ENCODE measurements at regions not wholly inside any gene's neighbourhood (a gene's known extent, or its start where the extent isn't known, plus 50 kb on each side); places are given as distances from the start of the nearest gene placed in this dataset.
"Not testable (repeated sequence)": the region's sequence is repeated elsewhere in the genome, so short reads cannot be mapped to it uniquely, and the experiment has no call there.

DNA sequence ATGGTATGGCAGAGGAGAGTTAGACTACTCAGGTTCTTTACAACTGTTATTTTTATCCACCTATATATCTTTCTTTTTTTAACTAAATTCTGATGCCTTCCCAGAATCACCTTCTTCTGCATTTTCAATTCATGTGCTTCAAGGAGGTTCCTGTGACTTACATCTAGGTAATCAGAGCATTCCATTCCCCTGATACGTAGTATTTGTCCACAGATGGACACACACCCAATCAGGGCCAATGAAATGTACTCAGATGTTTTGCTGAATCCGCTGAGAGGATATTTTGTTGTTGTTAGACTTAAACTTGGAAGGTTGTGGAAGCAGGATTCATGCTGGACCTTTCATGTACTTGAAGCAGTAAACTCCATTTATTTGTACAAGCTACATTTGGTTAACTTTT lies 159.4 kb upstream of the FER start:
- no peak for DNase-seq (ENCODE audit: low read depth)

DNA sequence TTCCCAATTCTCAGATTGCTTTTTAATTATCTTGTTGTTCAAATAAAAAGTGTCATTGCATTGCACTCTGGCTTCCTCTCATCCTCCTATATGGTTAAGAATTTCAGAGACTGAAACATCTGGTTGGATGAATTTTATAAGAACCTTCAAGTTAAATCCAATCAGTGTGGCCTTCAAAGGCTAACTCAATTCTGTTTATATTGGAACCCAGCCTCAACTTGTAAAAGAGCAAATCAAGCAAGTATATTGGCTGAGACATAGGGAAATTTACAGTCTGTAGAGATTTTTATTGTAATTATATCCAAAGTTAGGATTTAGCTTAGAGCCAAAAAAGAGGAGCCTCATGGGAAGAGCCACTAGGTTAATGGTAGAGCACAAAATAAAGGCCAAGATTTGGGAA lies 159.9 kb upstream of the FER start:
- DNase-seq (ENCODE audit: low read depth), result no peak

DNA sequence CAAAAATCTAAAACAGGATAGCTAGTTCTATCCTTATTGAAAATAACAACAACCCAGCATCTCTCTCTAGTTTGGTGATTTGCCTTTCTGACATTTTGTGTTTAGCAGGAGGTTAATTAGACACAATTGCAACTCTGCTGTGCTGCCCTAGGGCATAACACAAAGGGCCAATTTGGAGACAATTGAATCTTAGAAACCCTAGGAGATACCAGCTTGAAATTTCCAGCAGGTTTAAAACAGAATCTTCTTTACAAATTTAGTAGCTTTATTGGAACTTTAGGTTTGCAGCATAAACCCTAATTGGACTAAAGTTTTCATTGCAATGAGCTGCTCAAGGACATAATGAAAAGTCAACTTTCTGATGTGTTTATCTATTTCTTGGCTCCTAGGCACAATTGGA lies 166.7 kb upstream of the FER start:
- no peak for DNase-seq (ENCODE audit: low read depth)

DNA sequence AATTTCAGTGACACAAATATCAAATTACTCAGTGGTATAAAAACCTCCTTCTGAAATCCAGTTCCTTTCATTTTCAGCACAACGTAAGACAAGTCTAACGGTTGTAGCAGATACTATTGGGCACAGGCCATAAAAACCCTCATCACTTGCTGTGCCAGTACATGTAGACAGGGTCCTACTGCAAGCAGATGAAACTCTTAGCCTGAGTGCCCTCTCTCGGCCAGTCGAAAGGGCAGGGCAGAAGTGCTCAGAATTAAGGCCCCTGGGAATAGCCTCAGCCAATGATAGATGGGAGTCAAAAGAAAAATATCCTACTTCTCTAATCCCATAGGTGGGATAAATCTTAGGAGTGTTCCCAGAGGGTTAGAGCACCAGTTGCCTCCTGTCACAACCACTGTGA lies 168.5 kb upstream of the FER start:
- DNase-seq (ENCODE audit: low read depth), result no peak

DNA sequence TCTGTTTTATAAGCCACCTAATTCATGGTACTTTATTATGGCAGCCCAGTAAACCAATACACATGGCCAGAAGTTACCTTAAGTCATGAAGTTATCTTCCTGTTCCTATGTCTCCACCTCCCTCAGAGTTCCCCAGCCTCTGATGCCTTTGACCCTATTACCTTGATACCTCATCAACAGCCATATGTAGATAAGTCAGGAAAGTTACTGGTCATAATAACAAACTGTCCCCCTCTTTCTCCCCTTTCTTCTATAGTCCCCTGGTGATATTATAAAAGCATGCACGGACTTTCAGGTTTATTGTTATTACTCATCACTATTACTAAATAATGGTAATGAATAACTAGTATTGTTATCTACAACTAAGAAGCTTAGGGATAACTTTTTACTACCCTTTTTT lies 168.9 kb upstream of the FER start:
- no peak for DNase-seq (ENCODE audit: low read depth)

DNA sequence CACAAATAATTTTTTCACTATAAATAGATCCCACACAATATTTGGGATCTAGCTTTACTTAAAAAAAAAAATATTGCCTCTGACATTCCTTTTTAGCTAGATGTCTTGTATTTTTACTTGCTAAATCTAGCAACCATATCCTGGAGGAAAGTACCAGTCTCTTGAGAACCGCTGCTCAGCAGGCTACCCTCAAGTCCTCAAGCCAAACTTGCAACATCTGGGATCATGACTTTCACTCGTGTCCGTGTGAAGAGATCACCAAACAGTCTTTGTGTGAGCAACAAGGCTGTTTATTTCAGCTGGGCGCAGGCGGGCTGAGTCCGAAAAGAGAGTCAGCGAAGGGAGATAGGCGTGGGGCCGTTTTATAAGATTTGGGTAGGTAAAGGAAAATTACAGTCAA lies 180.3 kb upstream of the FER start:
- no peak for DNase-seq (ENCODE audit: low read depth)

DNA sequence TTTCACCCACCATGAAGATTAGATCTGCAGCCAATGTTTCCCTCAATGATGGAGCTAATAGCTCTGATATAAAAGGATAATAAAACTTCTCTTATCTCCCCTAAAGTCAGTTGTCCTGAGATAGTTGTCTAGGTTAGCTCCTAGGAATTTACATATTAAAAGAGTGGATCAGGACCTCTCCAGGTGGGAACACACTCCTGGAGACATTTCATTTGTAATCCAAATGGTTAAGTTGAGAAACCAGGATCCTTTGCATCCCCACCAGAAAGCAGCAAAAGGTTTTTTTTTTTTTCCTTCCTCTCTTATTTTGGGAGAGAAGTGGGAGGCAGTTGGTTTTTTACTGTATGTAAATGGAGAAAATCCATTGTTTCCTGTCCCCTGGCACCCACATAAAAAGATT lies 182.5 kb upstream of the FBXL17 start:
- no peak for DNase-seq (ENCODE audit: low read depth)

DNA sequence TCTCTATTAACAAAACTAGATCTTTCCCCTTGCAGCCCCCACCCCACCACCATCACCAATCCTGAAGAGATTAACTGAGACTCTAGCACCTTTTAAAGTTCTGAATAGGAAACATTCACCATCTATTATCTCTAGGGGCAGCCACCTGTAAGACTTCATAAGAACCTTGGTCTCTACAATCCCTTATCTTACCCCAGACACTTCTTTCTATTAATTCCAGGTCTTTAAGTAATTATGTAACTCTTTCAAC lies 180.2 kb upstream of the FBXL17 start:
- DNase-seq (ENCODE audit: low read depth), result no peak

DNA sequence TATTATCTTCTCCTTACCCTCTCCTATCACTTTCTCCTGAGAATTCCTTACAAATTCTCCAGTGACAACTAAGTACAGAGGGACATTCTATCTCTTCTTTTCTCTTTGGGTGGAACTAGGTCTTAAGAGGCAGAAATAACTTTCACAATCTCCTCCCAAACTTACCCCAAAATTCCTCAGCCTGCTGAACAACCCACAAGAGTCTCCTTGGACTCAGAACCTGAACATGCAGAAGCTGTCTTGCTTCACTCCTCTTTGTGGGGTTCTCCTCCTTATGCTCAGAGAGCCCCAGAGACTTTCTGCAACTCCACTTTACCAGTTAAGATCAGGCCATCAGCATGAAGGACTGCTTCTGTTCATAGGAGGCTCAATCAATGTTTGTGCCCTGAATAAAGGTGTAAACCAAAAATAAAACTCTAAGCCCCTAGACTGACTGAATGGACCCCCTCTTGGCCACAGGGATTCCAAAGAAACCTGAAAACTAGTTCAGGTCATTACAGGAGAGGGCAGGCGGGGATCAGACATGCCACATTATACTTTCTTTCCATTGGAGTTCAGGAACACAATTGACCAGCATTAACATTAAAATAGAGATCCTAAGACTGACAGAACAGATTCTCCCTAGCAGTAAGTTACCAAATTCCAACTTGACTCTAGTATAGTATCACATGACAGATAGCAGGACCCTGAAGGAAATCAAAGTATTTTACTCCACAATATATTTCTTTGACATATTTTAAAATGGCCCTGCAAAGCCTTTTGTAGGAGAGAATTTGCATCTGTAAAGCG lies 179.7 kb upstream of the FBXL17 start:
- DNase-seq (ENCODE audit: low read depth), result no peak

DNA sequence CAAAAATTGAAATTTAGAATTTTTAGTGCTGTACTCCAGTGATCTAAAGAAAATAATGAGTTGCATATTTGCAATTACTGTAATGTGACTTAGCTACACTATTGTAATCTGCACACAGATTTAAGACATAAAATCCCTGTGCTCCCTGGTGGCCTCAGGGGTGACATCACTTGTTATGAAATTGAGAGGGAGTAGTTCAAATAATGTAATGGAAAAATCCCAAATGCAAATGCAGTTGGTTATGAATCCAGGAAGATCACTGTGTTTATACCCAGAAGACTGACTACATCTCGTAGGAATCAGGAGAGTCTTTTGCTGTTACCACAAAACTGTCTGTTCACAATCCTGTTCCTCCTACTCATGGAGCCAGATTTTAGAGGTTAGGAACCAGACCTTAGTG lies 178.7 kb upstream of the FBXL17 start:
- peak; percentile 74 for DNase-seq (ENCODE audit: low read depth)

DNA sequence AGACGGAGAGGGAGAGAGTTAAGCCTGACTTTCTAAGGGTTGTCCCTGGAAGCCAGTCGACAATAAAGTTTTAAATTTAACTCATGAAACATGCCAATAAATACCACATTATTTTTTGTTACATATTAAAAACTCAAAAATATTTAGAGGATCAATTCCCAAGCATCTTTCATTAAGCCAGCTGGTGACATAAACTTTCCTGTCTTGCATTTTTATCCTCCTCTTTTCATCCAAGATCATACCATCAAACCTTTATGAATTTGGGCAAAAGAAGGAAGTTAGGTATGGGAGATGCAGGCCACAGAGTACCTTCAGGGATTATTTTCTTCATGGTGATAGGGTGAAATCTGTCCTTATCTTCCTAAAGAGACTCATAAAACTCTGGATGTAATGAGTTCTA lies 178.3 kb upstream of the FBXL17 start:
- no peak for DNase-seq (ENCODE audit: low read depth)

DNA sequence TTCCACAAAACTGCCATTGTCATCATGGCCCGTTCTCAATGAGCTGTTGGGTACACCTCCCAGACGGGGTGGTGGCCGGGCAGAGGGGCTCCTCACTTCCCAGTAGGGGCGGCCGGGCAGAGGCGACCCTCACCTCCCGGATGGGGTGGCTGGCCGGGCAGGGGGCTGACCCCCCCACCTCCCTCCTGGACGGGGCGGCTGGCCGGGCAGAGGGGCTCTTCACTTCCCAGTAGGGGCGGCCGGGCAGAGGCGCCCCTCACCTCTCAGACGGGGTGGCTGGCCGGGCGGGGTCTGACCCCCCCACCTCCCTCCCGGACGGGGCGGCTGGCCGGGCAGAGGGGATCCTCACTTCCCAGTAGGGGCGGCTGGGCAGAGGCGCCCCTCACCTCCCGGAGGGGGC lies 176.9 kb upstream of the FBXL17 start:
- not testable (repeated sequence) for DNase-seq (ENCODE audit: low read depth)

DNA sequence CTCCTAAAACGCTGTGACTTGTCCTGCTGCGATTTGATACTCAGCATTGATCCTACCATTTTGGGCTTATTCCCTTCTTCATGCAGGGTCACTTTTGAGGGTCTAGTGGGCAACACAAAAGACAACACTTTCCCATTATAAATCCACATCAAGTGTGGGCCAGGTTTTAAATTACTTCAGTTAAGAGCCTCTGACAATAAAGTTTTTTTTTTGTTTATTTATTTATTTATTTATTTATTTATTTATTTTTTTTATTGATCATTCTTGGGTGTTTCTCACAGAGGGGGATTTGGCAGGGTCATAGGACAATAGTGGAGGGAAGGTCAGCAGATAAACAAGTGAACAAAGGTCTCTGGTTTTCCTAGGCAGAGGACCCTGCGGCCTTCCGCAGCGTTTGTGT lies 176.2 kb upstream of the FBXL17 start:
- not testable (repeated sequence) for DNase-seq (ENCODE audit: low read depth)

DNA sequence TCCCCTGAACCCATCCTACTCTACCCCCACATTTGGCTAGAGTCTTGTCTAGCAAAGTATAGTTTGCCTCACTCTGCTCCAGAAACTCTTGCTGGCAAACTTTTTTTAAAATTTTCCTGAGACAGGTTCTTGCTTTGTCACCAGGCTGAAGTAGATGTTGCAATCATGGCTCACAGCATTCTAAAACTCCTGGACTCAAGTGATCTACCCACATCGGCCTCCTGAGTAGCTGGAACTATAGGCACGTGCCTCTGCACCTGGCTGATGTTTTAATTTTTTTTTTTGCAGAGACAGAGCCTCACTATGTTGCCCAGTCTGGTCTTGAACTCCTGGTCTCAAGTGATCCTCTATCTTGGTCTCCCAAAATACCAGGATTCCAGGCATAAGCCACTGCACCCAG lies 175.8 kb upstream of the FBXL17 start:
- DNase-seq (ENCODE audit: low read depth), result no peak

DNA sequence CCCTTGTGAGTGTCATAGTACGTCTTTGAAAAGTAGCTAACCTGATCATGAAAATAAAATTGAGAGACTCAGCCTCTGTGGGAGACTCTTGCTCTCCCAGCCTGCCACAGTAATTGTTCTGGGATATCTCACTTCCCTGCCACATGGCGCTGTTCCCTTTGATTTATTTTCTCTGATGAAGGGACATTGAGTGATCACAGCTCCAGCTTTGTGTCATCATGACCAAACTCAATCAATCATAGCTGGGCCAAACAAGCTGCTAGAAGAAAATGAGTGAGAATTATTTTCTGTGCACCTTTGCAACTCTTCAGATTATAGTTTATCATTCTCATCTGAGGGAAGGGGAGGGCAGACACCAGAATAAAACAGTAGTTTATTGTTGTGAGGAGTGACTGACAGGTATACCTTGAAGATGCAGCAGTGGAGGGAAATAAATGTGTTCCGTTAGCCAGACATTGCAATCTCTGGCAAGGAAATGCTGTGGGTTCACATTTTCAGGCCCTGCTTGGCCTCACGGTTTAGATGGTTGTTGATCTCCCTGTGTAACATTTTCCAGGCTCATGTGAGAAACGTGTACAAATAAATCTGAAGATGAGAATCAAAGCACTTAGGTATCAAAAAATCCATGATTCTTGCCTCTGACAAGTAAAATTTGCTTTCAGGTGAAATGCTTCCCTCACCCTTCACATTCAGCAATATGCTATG lies 174.7 kb upstream of the FBXL17 start:
- DNase-seq (ENCODE audit: low read depth), result no peak

DNA sequence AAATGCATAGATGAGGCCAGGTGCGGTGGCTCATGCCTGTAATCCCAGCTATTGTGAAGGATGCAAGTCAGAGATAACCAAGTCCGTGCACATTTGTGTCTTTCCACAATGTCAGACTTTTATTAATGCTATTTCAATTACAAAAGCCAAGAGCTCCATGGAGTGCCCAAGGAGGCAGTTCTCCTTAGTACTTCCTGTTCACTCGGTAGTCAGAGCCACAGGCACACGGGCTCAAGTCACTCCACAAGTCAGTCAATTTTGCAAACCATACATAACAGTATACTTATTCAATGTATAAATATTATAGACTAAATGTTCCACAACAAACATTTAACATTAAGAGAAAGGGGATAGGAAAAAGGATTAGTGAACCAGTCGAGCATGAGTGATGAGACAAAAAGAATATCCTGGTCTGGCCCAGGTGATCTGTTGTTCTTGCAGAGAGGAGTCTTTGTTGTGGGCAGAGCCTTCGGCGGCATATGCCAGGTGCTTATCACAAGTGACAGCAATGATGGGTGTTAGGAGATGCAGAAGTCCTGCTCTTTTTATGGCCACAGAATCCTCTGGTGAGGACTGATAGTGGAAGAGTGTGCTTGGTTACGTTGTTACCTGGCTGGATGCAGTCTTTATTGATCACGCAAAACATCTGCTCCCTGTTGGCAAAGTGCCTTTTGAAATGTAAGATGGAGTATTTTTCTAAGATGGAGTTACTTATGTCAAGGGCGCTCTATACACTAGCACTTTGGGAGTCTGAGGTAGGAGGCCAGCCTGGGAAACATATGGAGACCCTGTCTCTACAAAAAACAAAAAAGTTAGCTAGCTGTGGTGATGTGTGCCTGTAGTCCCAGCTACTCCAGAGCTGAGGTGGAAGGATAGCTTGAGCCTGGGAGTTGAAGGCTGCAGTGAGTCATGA lies 167.0 kb upstream of the FBXL17 start:
- no peak for DNase-seq (ENCODE audit: low read depth)

DNA sequence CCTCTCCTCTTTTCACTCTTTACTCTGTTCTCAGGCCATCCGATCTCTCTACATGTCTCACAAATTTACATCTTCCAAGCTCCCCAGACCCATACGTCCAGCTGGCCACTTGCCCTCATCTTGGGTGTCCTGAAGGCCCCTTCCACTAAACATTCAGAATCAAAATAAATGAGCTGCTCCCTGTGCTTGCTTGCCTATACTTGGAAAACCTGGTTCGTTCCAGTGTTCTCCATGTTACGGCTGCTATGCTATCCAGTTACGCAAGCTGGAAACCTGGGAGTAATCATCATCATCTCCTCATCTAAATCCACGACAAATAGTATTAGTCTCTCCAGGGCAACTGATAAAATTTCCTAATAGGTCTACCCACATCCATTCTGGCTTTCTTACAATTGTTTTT lies 165.0 kb upstream of the FBXL17 start:
- DNase-seq (ENCODE audit: low read depth), result no peak

DNA sequence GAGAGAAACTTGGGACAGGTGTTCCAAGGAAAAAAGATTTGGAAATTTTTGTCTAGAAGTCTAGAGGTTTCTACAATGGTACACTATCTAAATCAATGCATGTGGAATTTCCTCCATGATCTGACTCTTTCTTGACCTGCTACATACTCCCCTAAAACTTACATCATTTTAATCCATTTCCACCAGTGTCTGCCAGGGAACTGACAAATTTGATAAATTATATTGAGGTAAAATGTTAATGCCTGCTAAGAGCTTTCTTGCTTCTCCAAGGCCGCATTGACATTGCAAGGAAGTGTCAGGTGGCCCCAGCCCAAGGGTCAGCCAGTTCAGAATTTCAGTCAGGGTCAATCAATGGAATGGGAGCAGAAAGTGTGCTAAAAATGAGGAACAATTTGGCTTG lies 163.4 kb upstream of the FBXL17 start:
- no peak for DNase-seq (ENCODE audit: low read depth)

DNA sequence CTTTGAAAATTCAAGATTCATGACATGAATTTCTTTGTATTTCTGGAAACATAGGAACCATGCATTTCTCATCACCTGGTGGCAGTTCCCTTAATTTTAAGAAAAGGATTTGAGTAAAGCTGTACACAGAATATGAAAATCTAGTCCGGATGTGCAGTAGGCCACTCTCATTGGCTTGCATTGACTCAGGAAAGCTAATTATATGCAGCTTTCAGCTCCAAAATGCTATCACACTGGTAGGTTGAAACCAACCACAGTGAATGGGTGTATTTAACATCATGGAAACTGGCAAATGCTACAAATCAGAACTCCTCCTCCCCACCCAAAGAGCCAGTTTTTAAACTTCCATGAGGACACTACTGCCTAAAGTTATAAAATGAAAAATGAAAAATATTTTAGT lies 161.6 kb upstream of the FBXL17 start:
- no peak for DNase-seq (ENCODE audit: low read depth)

DNA sequence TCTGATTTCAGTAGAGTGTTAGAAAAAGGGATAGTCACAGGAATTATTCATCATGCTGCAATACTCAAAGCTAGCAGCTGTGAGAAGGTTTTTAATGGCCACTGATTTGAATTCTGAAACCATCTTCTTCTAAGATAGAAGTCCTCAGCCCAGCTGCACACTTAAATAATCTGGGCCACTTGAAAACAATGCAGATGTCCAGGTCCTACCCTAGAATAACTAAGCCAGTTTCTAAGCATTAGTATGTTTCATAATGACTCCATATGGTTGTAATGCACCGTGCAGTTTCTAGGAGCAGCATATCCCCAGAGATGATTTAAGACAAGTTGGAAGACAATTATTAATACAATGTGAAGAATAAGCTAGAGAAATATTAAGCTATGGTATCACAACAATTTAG lies 159.9 kb upstream of the FBXL17 start:
- DNase-seq (ENCODE audit: low read depth), result no peak

DNA sequence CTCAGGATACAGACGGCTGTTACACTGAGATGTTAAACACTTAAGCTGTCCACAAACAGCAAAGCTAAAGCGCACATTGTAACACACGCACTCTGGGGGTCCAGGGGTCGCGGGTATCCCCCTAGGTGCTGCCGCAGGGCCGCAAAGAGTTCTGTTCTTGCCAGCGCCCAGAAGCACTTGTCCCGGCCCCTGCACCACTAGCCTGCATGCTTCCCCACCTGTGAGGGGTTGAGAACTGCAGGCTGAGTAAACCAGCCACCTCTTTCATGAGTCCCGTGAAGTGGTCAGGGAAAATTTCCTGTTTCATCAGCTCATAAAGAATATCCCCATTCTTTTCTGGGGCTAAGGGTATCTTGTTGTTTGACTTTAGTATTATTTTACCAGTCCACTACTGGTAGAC lies 154.4 kb upstream of the FBXL17 start:
- DNase-seq (ENCODE audit: low read depth), result no peak

DNA sequence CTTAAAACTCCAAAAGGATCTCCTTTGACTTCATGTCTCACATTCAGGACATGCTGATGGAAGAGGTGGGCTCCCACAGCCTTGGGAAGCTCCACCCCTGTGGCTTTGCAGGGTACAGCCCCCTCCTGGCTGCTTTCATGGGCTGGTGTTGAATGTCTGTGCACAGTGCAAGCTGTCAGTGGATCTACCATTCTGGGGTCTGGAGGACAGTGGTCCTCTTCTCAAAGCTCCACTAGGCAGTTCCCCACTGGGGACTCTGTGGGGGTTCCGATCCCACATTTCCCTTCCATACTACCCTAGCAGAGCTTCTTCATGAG lies 150.2 kb upstream of the FBXL17 start:
- DNase-seq (ENCODE audit: low read depth), result not testable (repeated sequence)

DNA sequence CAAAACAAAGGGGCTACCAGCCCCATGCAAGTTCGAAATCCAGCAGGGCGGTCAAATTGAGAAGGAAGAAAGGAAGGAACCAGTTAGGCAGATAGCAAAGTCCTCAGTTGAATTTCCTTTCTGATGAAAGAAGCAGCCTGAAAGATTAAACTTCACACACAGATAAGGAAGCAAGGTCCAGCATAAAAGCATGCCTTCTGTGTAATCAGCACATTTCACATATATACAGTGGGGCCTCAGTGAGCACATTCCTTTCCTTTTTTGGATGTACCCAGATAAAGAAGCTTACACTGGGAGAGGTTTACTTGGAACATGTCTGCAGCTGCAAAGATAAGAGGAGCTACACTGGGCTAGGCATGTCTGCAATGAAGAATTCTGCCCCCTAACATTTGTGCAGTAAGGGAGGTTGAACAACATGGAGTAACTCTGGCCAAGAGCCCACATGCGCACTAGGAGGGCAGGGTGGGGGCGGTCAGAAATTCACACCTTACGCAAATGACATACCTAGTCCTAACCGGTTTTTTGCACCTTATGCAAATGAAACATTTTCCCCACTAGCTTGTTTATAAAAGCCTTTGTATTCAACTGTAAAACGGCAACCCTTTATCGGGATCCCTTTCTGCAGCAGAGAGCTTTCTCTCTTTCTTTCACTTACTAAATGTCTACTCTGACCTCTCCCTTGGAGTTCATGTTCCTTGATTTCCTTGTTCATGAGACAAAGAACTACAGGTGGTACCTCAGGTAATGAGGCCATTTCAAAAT lies 149.7 kb upstream of the FBXL17 start:
- DNase-seq (ENCODE audit: low read depth), result no peak

All from GM04504 (cell line).